Body of pancreas (tissue), 4 donors: ENCODE measurements at regions not wholly inside any gene's neighbourhood (a gene's known extent, or its start where the extent isn't known, plus 50 kb on each side); places are given as distances from the start of the nearest gene placed in this dataset.

Experiments
- ATAC-seq: fragments of 150-250 bp; one replicate; pipeline ENCODE4 v1.9.1; 2016
- DNase-seq, 4 donors: peaks; one replicate each; pipeline ENCODE4 v3.0.0-alpha.2; 2019
- H3K27ac ChIP-seq, 4 donors: fragments of 200-600 bp; sonication (generic); 1 replicate in 3 of 4; 2 replicates in 1 of 4; pipeline versions ENCODE4 v1.5.1 to v1.6.1; 2016 to 2019; ENCODE audit warnings: mild to moderate bottlenecking in 1 of 4, mixed read lengths in 1 of 4, moderate library complexity in 1 of 4
- H3K27me3 ChIP-seq, 2 donors: fragments of 200-600 bp; sonication (generic); one replicate each; pipeline ENCODE4 v1.6.0; 2016; ENCODE audit warnings: mild to moderate bottlenecking in 1 of 2
- H3K36me3 ChIP-seq, 2 donors: fragments of 200-600 bp; sonication (generic); replicated peaks in 1 of 2; 2 replicates each; pipeline ENCODE4 v1.5.1; 2016; ENCODE audit warnings: low read depth in 2 of 2; ENCODE audit not compliant: insufficient read depth in 1 of 2
- H3K4me1 ChIP-seq: fragments of 200-600 bp; sonication (generic); one replicate; pipeline ENCODE4 v1.6.0; 2016
- H3K4me3 ChIP-seq, 2 donors: fragments of 200-600 bp; sonication (generic); 1 replicate in 1 of 2; 2 replicates in 1 of 2; pipeline ENCODE4 v1.5.1; 2016 to 2019
- H3K9me3 ChIP-seq, 3 donors: fragments of 200-600 bp; sonication (generic); 1 replicate in 2 of 3; 2 replicates in 1 of 3; pipeline ENCODE4 v1.5.1; 2016
- CTCF ChIP-seq, 7 experiments: fragments of 450-650 bp in 4 of 7; fragments of 200-600 bp in 3 of 7; sonication (generic) in 3 of 7; IDR thresholded peaks; one replicate each; pipeline ENCODE4 v1.5.1; 2016 to 2019; ENCODE audit warnings: antibody characterized with exemption in 7 of 7
- POLR2A ChIP-seq, 3 donors: fragments of 450-650 bp; IDR thresholded peaks; one replicate each; pipeline ENCODE4 v1.6.1; 2016; ENCODE audit warnings: antibody characterized with exemption in 3 of 3, mild to moderate bottlenecking in 2 of 3
- WGBS, 2 donors: methylation state at CpG; one replicate each; pipeline ENCODE4 v1.1.5; 2017; 5-methylcytosine and 5-hydroxymethylcytosine counted together
- intact Hi-C: fragments of 100-400 bp; cut with DNase I; formaldehyde crosslinking; loops from one replicate; pipeline ENCODE4 v1.15.1; 2023

- no peaks in the 10 kb centered on the region for H3K9me3 ChIP-seq
- peaks cover 11% of the 10 kb centered on the region for H3K4me1 ChIP-seq
- H3K27me3 ChIP-seq = no peaks in the 10 kb centered on the region
- TF ChIP-seq POLR2A (IDR thresholded peaks at IDR 0.05) (no peak), CTCF (IDR thresholded peaks at IDR 0.05) (no peak)
- WGBS, 2 donors = 83 to 97% methylated on average over 4 to 6 of the region's 8 CpGs
- DNase-seq (no peak), ATAC-seq (no peak)
- intact Hi-C loops = no loop called here
- no peaks in the 10 kb centered on the region for H3K36me3 ChIP-seq
- no peak overlapping the region for H3K27ac ChIP-seq
- H3K4me3 ChIP-seq = no peak overlapping the region
These were observed 111.0 kb downstream of the EFNB1 start for GRCh38 chrX:68939868-68940267.

DNA sequence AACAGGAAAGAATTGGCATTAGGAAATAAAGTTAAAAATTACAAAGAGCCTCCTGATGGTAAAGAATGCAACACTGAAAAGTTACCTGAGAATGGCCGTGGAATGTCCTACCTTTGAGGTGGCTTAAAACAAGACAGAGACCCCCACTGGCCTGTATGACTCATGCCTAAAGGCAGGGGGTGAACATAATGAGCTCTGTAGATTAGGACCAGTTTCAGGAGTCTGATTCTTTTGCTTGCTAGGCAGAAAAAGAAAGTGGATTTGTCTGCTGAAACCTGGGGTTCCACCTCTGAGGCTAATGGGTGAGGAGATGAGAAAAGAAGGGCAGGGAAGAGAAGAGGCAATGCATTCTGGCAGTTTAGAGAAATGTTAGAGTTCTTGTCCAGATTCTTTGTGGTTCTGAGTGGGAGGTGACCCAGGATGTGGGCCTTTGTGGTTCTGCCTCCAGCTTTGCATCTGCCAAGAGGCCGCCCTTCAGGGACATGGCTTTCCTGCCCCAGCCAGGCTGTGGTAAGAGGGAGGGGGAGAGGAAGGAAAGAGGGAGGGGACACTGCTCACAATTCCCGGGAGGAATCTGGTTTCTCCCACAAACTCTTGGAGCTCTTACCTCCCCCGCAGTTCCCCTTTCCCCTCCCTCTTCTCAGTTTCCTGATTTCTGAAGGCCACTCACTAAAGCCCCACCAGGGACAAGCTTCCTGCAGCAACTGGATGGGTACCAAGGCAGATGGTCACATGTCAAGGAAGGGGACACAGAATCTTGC lies 109.6 kb downstream of the EFNB1 start:
- Histone ChIP-seq H3K9me3 (no peaks in the 10 kb centered on the region), H3K4me1 (peaks cover 6% of the 10 kb centered on the region), H3K27me3 (no peaks in the 10 kb centered on the region), H3K36me3 (no peaks in the 10 kb centered on the region), H3K4me3 (no peak overlapping the region), H3K27ac (peak overlapping the region in 1 of 4 donors; percentile 12)
- WGBS, 2 donors = 54 to 73% methylated on average over 2 to 4 of the region's 4 CpGs
- DNase-seq (peak in 1 of 4 donors; percentile 13), ATAC-seq (no peak)
- intact Hi-C loops = no loop called here
- no peak for TF ChIP-seq CTCF (IDR thresholded peaks at IDR 0.05)
- no peak for TF ChIP-seq POLR2A (IDR thresholded peaks at IDR 0.05)

- Histone ChIP-seq H3K36me3 (no peaks in the 10 kb centered on the region), H3K27ac (no peak overlapping the region), H3K27me3 (no peaks in the 10 kb centered on the region), H3K4me3 (no peak overlapping the region), H3K9me3 (no peaks in the 10 kb centered on the region), H3K4me1 (peaks cover 5% of the 10 kb centered on the region)
- no peak for DNase-seq
- intact Hi-C loops = no loop called here
- 94 to 97% methylated on average over 2 of the region's 2 CpGs for WGBS, 2 donors
- TF ChIP-seq POLR2A (IDR thresholded peaks at IDR 0.05) (no peak), CTCF (IDR thresholded peaks at IDR 0.05) (no peak)
- no peak for ATAC-seq
These were observed 108.8 kb downstream of the EFNB1 start for GRCh38 chrX:68937581-68937980.

- no peak for TF ChIP-seq POLR2A (IDR thresholded peaks at IDR 0.05)
- no peak for TF ChIP-seq CTCF (IDR thresholded peaks at IDR 0.05)
- H3K27me3 ChIP-seq = no peaks in the 10 kb centered on the region
- H3K4me3 ChIP-seq = no peak overlapping the region
- peak in 1 of 4 donors; percentile 29 for DNase-seq
- H3K9me3 ChIP-seq = no peaks in the 10 kb centered on the region
- no peaks in the 10 kb centered on the region for H3K36me3 ChIP-seq
- no peak overlapping the region for H3K27ac ChIP-seq
- ATAC-seq = no peak
- H3K4me1 ChIP-seq = no peaks in the 10 kb centered on the region
- intact Hi-C loops = no loop called here
These were observed 107.8 kb downstream of the EFNB1 start for GRCh38 chrX:68936608-68937007.

DNA sequence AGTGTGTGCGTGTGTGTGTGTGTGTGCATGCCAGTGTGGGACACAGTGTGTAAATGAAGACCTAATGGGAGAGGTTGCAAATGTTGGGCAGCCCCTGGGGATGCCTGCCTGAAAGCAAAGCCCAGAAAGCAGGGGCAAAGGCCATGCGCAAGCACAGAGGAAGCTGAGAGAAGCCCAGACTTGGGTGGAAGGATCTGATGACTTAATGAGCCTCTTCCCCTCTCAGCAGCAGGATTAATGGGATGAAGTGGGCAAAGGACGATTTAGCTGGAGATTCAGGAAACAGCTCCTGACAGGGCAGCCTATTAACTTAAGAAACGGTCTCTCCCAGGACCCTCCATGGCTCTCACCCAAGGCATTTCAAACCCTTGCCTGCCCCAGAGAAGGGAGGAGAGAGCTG lies 107.3 kb downstream of the EFNB1 start:
- ATAC-seq (no peak), DNase-seq (no peak)
- Histone ChIP-seq H3K4me3 (no peak overlapping the region), H3K27ac (no peak overlapping the region), H3K36me3 (no peaks in the 10 kb centered on the region), H3K27me3 (no peaks in the 10 kb centered on the region), H3K4me1 (no peaks in the 10 kb centered on the region), H3K9me3 (no peaks in the 10 kb centered on the region)
- TF ChIP-seq POLR2A (IDR thresholded peaks at IDR 0.05) (no peak), CTCF (IDR thresholded peaks at IDR 0.05) (no peak)
- 83 to 87% methylated on average over 3 to 4 of the region's 4 CpGs for WGBS, 2 donors
- intact Hi-C loops = no loop called here
